ENCODE measurements at regions not wholly inside any gene's neighbourhood (a gene's known extent, or its start where the extent isn't known, plus 50 kb on each side); places are given as distances from the start of the nearest gene placed in this dataset.

DNA sequence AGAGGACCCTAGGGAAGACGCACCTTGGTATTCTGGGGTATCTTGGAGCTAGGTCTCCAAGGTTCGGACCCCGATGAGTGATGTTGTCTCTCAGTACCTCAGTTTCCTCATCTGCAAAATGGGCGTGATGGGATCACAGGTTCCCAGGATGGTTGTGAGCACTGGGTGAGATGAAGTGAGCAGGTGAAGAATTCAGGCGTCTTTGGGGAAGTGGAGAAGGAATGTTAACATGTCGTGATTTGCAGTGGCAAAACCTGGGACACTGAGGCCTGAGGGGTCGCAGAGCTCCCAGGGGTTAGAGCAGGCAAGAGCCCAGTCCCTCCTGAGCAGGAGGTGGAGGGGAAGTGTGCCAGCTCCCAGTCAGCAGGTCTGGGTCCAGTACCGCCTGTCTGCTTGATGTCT is 215.1 kb upstream of the GSE1 start:
- no peak for DNase-seq (ENCODE audit: low read depth in 2 of 3, low spot score in 2 of 3)

- no peak for DNase-seq (ENCODE audit: low read depth in 2 of 3, low spot score in 2 of 3)
Observed at GRCh38 chr16:85398688-85399582, 214.2 kb upstream of the GSE1 start.

GRCh38 chr16:85399583-85400284 is 213.4 kb upstream of the GSE1 start:
- no peak for DNase-seq (ENCODE audit: low read depth in 2 of 3, low spot score in 2 of 3)

DNA sequence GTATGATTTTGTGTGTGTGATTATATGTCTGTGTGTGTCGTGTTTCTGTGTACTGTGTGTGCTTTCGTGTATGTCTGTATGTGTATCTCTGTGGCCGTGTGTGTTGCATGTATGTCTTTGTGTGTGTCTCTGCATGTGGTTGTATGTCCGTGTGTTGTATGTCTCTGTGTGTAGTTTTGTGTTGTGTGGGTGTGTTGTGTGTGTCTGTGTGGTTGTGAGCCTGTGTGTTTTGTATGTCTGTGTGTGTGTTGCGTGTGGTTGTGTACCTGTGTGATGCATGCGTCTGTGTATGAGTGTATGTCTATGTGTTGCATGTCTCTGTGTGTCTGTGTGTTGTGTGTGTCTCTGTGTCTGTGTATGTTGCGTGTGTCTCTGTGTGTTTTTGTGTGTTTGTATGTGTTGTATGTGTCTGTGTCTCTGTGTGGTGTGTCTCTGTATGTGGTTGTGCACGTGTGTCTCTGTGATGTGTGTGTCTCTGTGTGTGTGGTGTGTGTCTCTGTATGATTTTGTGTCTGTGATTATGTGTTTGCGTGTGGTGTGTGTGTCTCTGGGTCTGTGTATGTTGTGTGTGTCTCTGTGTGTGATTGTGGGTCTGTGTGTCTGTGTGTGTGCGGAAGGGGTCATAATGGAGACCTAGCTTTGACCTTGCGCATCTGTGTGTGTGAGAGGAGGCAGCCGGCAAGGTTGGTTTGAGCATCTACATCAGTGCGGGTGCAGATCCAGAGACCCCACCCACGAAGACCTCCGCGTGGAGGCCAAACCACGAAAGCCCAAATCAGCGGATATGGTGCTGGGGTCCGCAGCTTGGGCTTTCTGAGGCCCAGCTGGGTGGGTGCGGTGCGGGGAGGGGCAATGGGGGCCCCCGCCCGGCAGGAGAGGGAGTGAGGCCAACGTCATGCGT is 212.6 kb upstream of the GSE1 start:
- DNase-seq (ENCODE audit: low read depth in 2 of 3, low spot score in 2 of 3) = no peak

- no peak for DNase-seq (ENCODE audit: low read depth in 2 of 3, low spot score in 2 of 3)
Observed at GRCh38 chr16:85401370-85401916, 211.7 kb upstream of the GSE1 start.

DNA sequence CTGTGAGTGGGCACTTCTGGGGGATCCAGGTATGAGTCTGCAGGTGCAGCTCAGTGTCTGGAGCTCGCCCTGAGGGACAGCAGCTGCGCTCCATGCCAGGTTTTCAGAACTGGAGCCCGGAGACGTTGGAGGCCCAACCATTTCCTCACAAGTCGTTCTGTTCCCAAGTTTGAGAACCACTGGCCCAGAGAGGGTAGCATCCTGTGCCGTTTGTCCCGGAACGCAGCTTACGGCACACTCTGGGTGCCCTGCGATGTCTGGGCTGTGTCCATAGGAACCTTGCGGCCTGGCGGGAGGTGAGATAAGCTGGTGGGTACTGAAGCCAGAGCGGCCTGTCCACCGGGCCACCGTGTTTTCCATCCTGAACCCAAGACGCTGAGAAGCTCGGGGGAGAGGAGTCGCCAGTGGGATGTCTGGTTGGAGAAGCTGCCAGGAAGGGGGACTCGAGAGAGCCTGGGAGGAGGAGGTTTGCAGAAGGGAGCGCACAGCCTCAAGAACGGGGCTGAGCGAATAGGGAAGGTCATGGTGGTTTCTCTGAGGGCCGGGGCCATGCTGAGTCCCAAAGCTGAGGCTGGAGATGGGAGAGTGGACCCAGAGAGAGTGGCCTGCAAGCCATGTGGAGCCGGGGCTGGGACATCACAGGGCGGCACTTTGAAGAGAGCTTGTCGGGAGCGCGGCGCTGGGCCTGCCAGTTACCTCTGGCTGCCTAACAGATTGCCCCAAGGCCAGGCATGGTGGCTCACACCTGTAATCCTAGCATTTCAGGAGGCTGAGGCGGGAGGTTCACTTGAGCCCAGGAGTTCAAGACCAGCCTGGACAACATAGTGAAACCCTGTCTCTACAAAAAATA is 211.0 kb upstream of the GSE1 start:
- DNase-seq (ENCODE audit: low read depth in 2 of 3, low spot score in 2 of 3) = no peak

DNA sequence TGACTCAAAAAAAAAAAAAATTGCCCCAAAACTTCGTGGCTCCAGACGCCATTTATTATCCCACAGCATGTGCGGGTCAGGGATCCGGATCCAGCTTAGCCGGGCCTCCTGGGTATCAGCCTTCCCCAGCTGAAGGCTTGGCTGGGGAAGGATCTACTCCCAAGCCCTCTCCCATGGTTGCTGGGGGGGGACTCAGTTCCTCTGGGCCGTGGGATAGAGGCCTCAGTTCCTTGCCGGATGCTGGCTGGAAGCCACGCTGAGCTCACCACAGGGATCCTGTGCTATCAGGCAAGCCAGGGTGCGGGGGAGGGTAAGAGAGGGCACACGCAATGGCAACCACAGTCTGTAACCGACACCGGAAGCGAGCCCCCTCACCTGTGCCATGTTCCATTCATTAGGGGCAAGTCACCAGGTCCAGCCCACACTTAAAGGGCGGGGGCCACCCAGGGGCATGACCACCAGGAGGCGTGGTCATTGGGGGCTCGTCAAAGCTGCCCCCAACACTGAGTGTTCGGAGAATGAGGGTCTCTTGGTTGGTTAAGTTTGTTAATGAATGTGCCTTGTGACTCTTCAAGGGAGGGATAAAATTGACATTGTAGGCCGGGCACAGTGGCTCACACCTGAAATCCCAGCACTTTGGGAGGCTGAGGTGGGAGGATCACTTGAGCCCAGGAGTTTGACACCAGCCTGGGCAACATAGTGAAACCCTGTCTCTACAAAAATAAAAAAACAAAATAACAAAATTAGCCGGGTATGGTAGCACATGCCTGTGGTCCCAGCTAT is 210.0 kb upstream of the GSE1 start:
- DNase-seq (ENCODE audit: low read depth in 2 of 3, low spot score in 2 of 3) = no peak

DNA sequence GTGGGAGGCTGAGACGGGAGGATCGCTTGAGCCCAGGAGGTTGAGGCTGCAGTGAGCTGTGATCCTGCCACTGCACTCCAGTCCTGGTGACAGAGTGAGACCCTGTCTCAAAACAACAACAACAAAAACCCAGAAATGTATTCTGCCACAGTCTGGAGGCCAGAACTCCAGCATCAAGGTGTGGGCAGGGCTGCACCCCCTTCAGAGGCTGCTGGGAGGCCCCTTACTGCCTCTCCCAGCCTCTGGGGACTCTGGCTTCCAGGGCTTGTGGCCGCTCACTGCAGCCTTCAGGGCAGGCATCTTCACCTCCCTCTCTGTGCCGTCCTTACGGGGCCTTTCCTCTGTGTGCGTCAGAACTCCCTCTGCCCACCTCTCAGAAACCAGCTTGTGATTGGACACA is 209.4 kb upstream of the GSE1 start:
- DNase-seq (ENCODE audit: low read depth in 2 of 3, low spot score in 2 of 3) = no peak

DNA sequence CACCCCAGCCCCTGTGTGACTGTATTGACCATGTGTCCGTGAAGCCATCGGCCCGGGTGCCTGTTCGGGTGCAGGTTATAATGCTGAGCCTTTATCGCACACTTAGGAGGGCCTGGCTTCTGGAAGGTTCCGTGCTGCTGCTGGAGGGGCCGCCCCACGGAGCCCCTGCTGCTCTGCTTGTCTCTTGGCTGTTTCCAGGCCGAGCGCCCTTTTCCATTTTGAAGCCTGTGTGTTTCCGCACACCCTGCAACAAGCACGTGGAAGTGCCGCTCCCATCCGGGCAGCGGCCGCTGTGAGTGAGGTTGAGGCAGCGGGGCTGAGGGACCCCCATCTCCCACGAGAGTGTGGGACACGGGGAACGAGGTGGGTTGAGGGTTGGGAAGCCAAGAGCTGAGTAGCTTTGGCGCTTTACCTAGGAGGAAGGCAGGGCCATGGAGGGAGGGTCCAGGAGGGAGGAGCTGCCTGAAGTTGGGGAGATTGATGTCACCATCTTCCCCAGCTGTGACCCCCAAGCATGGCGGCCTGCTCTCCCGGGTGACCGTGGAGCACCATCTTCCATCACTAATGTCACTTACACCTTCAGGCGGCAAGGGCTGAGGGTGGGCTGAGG is 200.1 kb upstream of the GSE1 start:
- DNase-seq (ENCODE audit: low read depth in 2 of 3, low spot score in 2 of 3) = no peak

DNA sequence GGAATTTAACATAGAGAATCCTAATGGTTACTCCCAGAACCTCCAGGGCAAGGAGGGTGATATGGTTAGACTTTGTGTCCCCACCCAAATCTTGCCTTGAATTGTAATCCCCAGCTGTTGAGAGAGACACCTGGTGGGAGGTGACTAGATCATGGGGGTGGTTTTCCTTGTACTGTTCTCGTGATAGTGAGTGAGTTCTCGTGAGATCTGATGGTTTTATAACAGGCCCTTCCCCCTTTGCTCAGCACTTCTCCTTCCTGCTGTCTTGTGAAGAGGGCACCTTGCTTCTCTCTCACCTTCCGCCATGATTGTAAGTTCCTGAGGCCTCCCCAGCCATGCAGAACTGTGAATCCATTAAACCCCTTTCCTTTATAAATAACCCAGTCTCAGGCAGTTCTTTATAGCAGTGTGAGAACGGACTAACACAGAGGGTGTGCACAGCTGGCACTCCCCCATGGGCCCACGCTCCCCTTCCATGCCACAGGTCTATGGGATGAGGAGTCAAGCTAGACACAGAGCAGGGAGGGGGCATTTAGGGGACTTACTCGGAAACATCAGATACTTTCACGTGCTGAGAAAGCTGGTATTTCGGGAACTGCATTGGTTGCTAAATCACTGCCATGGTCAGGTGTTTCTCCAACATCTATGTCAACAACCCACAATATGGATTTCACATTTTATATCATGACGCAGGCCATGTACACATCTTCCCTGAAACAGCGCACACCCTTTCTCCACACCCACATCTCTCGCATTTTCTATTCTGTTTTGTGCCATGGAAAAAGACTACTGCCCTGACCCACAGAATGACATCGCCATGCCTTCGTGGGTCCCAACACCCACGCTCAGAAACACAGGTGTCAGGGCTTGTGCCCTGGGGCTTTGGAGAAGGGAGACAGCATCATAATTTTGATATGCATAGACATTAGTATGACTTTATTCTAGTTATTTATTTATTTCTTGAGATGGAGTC is 199.1 kb upstream of the GSE1 start:
- no peak for DNase-seq (ENCODE audit: low read depth in 2 of 3, low spot score in 2 of 3)

DNA sequence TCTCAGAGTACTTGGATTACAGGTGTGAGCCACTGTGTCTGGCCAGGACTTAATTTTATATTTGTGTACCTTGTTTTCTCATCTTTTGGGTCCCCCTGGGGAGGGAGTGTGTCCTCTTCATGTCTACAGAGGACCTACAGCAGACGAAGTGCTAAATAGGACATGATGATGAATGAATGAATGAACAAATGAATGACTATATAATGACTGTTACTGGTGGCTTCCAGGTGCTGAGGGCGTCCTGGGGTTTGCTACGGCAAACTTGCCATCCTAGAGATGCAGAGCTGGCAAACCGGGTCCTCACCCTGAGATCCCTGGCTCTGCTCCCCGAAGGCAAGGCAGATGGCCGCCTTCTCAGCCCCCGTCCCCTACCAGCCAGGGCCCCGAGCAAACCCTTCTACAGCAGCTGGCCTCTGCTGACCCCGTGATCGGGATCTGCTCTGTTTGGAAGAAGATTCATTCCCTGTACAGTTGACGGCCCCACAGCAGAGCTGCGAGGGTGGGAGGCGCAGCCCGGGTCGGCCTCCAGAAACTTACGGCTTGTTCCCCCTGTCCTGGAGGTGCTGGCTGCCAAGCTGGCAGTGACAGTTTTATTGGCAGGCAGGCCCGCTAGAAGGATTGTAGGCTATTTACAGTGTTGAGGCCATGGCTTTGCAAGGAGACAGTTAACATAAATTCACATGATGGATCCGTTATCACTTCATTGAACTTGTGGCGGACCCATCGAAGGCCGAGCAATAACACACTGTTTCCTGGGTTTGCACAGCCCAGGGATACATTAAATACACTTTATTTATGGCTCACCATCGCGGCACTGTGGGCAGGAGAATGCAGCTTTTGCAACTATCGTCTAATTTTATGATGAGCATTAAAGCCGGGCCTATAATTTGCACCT is 197.7 kb upstream of the GSE1 start:
- DNase-seq (ENCODE audit: low read depth in 2 of 3, low spot score in 2 of 3) = no peak

DNA sequence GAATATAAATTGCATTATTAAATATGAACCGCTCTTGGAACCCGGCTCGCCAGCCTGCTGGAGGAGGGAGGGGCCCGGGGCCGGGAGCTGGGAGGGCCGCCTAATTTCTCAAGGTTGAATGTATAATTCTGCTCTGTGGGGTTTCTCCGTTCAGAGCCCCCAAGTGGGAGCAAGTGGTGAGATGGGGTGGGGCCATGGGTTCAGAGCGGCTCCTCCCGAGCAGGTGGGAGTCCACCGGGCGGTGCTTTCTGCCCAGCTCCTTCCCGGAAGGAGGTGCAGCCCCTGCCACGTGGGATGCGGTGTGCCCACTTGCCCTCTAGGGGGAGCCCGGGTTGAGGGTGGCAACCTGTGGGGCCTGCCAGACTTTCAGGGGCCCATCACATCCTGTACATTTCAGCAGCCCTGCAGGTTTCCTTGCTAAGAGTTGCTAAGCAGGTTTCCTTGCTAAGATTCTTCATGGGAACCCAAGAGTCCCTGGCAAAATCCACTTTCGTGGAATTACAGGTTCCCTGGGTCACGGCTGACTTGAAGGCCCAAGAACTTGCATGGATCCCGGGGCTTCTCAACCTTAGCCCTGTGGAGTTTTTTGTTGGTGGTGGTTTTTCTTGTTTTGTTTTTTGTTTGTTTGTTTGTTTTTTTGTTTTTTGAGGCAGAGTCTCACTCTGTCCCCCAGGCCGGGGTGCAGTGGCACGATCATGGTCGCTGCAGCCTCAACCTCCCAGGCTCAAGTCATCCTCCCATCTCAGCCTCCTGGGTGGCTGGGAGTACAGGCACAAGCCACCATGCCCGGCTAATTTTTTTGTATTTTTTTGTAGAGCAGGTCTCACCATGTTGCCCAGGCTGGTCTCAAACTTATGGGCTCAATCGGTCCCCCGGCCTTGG is 196.7 kb upstream of the GSE1 start:
- DNase-seq (ENCODE audit: low read depth in 2 of 3, low spot score in 2 of 3) = peak; percentile 48 to 60 (median 59)

- no peak for DNase-seq (ENCODE audit: low read depth in 2 of 3, low spot score in 2 of 3)
Observed at GRCh38 chr16:85417156-85417860, 195.8 kb upstream of the GSE1 start.

DNA sequence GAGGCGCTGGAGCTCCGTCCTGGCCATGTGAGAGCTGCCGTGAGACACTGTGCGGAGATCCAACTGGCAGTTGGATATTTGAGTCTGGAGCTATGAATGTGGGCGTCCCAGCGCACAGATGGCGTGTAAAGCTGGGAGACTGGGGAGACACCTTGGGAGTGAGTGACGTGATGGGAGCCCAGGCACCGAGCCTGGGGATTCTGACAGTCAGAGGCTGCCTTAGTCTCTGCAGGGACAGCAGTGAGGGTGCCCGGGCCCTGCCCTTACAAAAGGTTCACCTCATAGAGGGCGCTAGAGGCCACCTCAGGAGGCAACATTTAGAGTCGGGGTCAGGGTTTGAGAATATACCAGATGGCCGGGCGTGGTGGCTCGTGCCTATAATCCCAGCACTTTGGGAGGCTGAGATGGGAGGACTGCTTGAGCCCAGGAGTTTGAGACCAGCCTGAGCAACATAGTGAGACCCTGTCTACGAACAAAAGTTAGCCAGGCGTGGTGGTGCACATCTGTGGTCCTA is 194.1 kb upstream of the GSE1 start:
- no peak for DNase-seq (ENCODE audit: low read depth in 2 of 3, low spot score in 2 of 3)

All from activated CD8-positive, alpha-beta memory T cell treated with anti-CD3 and anti-CD28 coated beads for 48 hours (primary cell).